ENCODE measurements at regions not wholly inside any gene's neighbourhood (a gene's known extent, or its start where the extent isn't known, plus 50 kb on each side); places are given as distances from the start of the nearest gene placed in this dataset.

DNA sequence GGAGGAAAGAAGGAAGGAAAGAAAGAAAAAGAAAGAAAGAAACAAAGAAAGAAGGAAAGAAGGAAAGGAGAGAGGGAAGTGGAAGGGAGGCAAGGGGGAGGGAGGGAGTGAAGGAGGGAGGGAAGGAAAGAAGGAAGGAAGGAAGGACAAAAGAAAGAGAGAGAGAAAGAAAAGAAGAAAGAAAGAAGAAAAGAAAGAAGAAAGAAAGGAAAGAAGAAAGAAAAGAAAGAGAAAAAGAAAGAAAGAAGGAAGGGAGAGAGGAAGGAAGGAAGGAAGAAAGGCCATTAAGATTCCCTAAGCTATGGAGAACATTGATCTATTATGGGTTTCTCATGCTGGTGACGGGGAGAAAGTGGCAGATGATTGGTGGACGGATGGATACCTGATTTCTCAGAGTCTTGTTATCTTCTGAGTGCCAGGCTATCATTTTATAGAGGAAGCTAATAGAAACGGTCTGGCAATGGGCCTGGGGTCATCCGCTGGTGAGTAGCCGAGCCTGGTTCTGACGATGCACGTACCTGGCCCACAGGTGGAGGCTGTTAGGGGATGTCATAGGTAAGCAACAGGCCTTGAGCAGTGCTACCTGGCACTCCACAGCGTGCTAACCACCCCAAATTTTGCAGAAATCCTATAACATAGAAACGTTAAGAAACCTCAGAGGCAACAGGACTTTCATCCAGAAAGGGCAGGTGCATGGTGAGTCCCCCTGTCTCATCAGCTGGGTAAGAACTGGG, 142.9 kb downstream of the SHOX start:
- TF ChIP-seq POLR2A (IDR thresholded peaks at IDR 0.05), result no peak
- TF ChIP-seq, protein P1, sequence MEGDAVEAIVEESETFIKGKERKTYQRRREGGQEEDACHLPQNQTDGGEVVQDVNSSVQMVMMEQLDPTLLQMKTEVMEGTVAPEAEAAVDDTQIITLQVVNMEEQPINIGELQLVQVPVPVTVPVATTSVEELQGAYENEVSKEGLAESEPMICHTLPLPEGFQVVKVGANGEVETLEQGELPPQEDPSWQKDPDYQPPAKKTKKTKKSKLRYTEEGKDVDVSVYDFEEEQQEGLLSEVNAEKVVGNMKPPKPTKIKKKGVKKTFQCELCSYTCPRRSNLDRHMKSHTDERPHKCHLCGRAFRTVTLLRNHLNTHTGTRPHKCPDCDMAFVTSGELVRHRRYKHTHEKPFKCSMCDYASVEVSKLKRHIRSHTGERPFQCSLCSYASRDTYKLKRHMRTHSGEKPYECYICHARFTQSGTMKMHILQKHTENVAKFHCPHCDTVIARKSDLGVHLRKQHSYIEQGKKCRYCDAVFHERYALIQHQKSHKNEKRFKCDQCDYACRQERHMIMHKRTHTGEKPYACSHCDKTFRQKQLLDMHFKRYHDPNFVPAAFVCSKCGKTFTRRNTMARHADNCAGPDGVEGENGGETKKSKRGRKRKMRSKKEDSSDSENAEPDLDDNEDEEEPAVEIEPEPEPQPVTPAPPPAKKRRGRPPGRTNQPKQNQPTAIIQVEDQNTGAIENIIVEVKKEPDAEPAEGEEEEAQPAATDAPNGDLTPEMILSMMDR (IDR thresholded peaks at IDR 0.05), result no peak
- no peaks in the 10 kb centered on the region for H3K4me1 ChIP-seq (replicated peaks in 1 of 2)
- 68 to 77% (median 72%) methylated on average over 8 to 9 of the region's 9 CpGs for WGBS, 4 donors
- H3K27me3 ChIP-seq, result no peaks in the 10 kb centered on the region
- H3K27ac ChIP-seq, result no peak overlapping the region
- H3K4me3 ChIP-seq, result no peak overlapping the region
- peak in 1 of 7 donors; percentile 2 for DNase-seq
- no peaks in the 10 kb centered on the region for H3K36me3 ChIP-seq (replicated peaks in 1 of 2)
- no peaks in the 10 kb centered on the region for H3K9me3 ChIP-seq (replicated peaks in 1 of 3)
- intact Hi-C loops (cut with DNase I), result no loop called here

DNA sequence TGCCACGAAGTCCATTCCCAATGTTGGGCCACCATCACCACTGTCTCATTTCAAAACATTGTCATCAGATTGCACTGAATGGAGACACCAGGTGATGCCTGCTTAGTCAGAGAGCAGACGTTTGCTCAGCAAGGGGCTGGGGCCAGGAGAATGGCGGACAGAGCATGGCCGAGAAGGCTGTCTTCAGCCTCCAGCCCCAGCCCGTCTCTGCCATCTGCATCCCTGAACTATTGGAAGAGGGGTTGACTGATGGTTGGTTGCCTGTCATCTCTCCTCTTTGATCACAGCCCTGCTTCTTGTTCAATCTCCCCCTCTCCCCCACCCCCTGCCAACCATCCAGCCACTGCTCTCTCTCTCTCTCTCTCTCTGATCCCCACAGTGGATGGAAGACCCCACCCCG, 140.9 kb downstream of the SHOX start:
- H3K27me3 ChIP-seq, result no peaks in the 10 kb centered on the region
- no peaks in the 10 kb centered on the region for H3K36me3 ChIP-seq (replicated peaks in 1 of 2)
- no peak overlapping the region for H3K4me3 ChIP-seq
- no peaks in the 10 kb centered on the region for H3K9me3 ChIP-seq (replicated peaks in 1 of 3)
- no peak for TF ChIP-seq POLR2A (IDR thresholded peaks at IDR 0.05)
- TF ChIP-seq, protein P1 (IDR thresholded peaks at IDR 0.05), result no peak
- intact Hi-C loops (cut with DNase I), result no loop called here
- no peak overlapping the region for H3K27ac ChIP-seq
- no peak for DNase-seq
- no peaks in the 10 kb centered on the region for H3K4me1 ChIP-seq (replicated peaks in 1 of 2)
- 62 to 71% (median 65%) methylated on average over 3 to 6 of the region's 6 CpGs for WGBS, 4 donors

DNA sequence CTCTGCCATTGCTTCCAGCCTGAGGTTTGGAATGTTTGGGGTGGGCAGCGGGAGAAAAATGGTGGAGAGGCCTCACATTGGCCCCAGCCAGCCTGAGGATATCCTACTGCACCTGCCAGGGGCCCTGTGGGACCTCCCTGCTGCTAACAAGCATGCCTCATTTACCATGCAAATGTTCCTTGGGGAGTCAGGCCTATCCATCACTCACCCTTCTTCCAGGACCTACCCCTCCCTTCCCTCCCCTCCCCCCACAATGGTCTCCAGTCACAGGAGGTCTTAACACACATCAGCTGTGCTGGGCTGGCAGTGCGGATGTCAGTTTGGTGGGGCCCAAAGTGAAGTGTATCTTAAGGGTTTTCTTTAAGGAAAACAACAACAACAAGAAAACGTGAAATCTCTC, 139.2 kb downstream of the SHOX start:
- Histone ChIP-seq H3K9me3 (replicated peaks in 1 of 3) (no peaks in the 10 kb centered on the region), H3K27ac (no peak overlapping the region), H3K4me3 (no peak overlapping the region), H3K27me3 (no peaks in the 10 kb centered on the region), H3K36me3 (replicated peaks in 1 of 2) (no peaks in the 10 kb centered on the region), H3K4me1 (replicated peaks in 1 of 2) (no peaks in the 10 kb centered on the region)
- TF ChIP-seq, protein P1 (IDR thresholded peaks at IDR 0.05), result no peak
- TF ChIP-seq POLR2A (IDR thresholded peaks at IDR 0.05), result no peak
- no peak for DNase-seq
- intact Hi-C loops (cut with DNase I), result no loop called here
- WGBS, 4 donors, result 22 to 38% (median 27%) methylated on average over 2 to 3 of the region's 3 CpGs

DNA sequence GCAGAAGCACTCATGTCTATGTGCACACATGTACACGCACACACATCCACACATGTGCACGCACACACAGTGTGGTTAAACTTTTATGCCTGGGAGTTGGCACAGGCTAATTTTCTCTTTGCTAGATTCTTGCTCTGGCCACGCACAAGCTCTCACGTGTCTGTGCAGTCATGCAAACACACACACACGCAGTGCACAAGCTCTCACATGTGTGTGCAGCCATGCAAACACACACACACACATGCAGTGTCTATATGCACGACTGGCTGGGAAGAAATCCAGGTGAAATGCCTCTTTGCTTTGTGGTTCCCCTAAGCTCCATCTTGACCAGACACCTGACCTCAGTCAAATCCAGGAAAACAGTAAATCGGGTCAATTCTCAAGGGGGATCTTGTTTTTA, 138.0 kb downstream of the SHOX start:
- Histone ChIP-seq H3K36me3 (replicated peaks in 1 of 2) (no peaks in the 10 kb centered on the region), H3K9me3 (replicated peaks in 1 of 3) (no peaks in the 10 kb centered on the region), H3K4me3 (no peak overlapping the region), H3K27me3 (no peaks in the 10 kb centered on the region), H3K4me1 (replicated peaks in 1 of 2) (no peaks in the 10 kb centered on the region), H3K27ac (no peak overlapping the region)
- TF ChIP-seq, protein P1 (IDR thresholded peaks at IDR 0.05), result no peak
- no peak for TF ChIP-seq POLR2A (IDR thresholded peaks at IDR 0.05)
- peak in 1 of 7 donors; percentile 10 for DNase-seq
- WGBS, 4 donors, result 75 to 84% (median 80%) methylated on average over 7 of the region's 7 CpGs
- intact Hi-C loops (cut with DNase I), result no loop called here

Data from adrenal gland (tissue), 9 donors.